Peyer's patch (tissue), 4 donors: ENCODE measurements at regions not wholly inside any gene's neighbourhood (a gene's known extent, or its start where the extent isn't known, plus 50 kb on each side); places are given as distances from the start of the nearest gene placed in this dataset.

ENCODE experiments used
- POLR2A ChIP-seq, 2 donors: fragments of 450-650 bp; IDR thresholded peaks; one replicate each; pipeline ENCODE4 v1.5.1; 2017; ENCODE audit warnings: antibody characterized with exemption in 2 of 2, mild to moderate bottlenecking in 2 of 2, moderate library complexity in 2 of 2
- TF ChIP-seq, protein P1 (sequence below), 6 experiments: fragments of 450-650 bp in 4 of 6; fragments of 200-600 bp in 2 of 6; sonication (generic) in 1 of 6; IDR thresholded peaks; one replicate each; pipeline ENCODE4 v1.5.1; 2017 to 2019; ENCODE audit warnings: antibody characterized with exemption in 6 of 6, mild to moderate bottlenecking in 3 of 6, moderate library complexity in 1 of 6

DNA sequence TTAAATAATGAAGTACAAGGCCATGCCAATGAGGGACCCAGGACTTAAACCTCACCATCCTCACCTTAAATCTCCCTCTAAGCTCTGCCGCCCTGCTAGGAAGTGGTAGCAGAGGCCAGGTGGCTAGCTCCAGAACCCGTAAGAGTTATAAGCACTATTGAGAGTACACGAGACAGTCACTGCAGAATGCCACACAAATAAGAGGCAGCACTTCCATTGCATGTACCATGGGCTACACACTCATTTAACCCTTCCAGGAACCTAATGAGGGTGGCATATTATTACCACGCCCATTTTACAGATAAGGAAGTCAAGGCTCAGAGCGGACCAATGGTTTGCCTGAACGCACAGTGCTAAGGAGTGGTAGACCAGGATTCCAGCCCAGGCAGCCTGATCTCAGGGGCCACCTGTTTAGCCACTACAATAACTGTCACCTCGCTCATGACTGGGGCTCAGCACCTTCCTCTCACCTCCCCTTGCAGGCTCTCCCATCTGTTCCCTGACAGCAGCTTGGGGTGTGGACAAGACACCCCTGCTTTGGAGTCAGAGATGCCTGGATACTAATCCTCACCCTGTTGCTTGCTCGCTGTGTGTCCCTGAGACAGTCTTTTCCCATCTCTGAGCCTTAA lies 54.8 kb upstream of the ID3 start:
- TF ChIP-seq POLR2A (IDR thresholded peaks at IDR 0.05), result no peak
- TF ChIP-seq, protein P1, sequence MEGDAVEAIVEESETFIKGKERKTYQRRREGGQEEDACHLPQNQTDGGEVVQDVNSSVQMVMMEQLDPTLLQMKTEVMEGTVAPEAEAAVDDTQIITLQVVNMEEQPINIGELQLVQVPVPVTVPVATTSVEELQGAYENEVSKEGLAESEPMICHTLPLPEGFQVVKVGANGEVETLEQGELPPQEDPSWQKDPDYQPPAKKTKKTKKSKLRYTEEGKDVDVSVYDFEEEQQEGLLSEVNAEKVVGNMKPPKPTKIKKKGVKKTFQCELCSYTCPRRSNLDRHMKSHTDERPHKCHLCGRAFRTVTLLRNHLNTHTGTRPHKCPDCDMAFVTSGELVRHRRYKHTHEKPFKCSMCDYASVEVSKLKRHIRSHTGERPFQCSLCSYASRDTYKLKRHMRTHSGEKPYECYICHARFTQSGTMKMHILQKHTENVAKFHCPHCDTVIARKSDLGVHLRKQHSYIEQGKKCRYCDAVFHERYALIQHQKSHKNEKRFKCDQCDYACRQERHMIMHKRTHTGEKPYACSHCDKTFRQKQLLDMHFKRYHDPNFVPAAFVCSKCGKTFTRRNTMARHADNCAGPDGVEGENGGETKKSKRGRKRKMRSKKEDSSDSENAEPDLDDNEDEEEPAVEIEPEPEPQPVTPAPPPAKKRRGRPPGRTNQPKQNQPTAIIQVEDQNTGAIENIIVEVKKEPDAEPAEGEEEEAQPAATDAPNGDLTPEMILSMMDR (IDR thresholded peaks at IDR 0.05), result no peak
